ENCODE measurements at regions not wholly inside any gene's neighbourhood (a gene's known extent, or its start where the extent isn't known, plus 50 kb on each side); places are given as distances from the start of the nearest gene placed in this dataset.

GRCh38 chr18:59994357-59994756, 94.6 kb downstream of the PMAIP1 start:
- TF ChIP-seq POLR2A (IDR thresholded peaks at IDR 0.05) (no peak), CTCF (IDR thresholded peaks at IDR 0.05) (no peak)

Measured in adrenal gland (tissue), 5 donors.